CD4-positive, alpha-beta T cell (primary cell): ENCODE measurements at regions not wholly inside any gene's neighbourhood (a gene's known extent, or its start where the extent isn't known, plus 50 kb on each side); places are given as distances from the start of the nearest gene placed in this dataset.

Experiments used
- ATAC-seq: fragments of 200-7000 bp; cut with Tn5 transposase; one replicate; pipeline ENCODE4 v1.10.0; 2022; ENCODE audit warnings: mild to moderate bottlenecking; ENCODE audit not compliant: poor library complexity
- CTCF ChIA-PET: fragments of 350-600 bp; sonication (Branson Sonifier 250); formaldehyde crosslinking; loops from one replicate; lab custom pipeline; 2021; ENCODE audit warnings: antibody characterized with exemption, inconsistent platforms; lab: Charles Lee
- POLR2A ChIA-PET: fragments of 350-600 bp; sonication (Branson Sonifier 250); formaldehyde crosslinking; loops from one replicate; lab custom pipeline; 2021; ENCODE audit warnings: antibody characterized with exemption, inconsistent platforms; lab: Charles Lee
- DNase-seq, 14 experiments: peaks; one replicate each; pipeline ENCODE4 v3.0.0-alpha.2; 2013 to 2020; ENCODE audit warnings: mixed read lengths in 2 of 14
- H3K27ac ChIP-seq, 2 donors: one replicate each; pipeline versions ENCODE4 v1.5.1 to v1.7.0; 2013; ENCODE audit warnings: low read length in 2 of 2, low read depth in 1 of 2, mild to moderate bottlenecking in 1 of 2
- H3K27me3 ChIP-seq, 2 experiments: 1 replicate in 1 of 2; 2 replicates in 1 of 2; pipeline versions ENCODE4 v1.6.1 to v1.7.0; 2013; ENCODE audit warnings: low read length in 2 of 2, control low read depth in 1 of 2, mild to moderate bottlenecking in 1 of 2, moderate library complexity in 1 of 2; ENCODE audit not compliant: insufficient read depth in 2 of 2, control insufficient read depth in 1 of 2
- H3K36me3 ChIP-seq: one replicate; pipeline ENCODE4 v1.6.1; 2013; ENCODE audit warnings: low read length, control low read depth; ENCODE audit not compliant: insufficient read depth
- H3K4me1 ChIP-seq: one replicate; pipeline ENCODE4 v1.6.1; 2013; ENCODE audit warnings: low read length, control low read depth; ENCODE audit not compliant: insufficient read depth
- H3K4me3 ChIP-seq: one replicate; pipeline ENCODE4 v1.5.1; 2013; ENCODE audit warnings: mild to moderate bottlenecking, low read length, moderate library complexity
- H3K9me3 ChIP-seq, 2 experiments: 1 replicate in 1 of 2; 2 replicates in 1 of 2; pipeline versions ENCODE4 v1.6.1 to v1.7.0; 2013; ENCODE audit warnings: low read length in 2 of 2, mild to moderate bottlenecking in 2 of 2, control low read depth in 1 of 2, moderate library complexity in 1 of 2; ENCODE audit not compliant: control insufficient read depth in 1 of 2, insufficient read depth in 1 of 2
- H3K27ac Mint-ChIP-seq: one replicate; pipeline ENCODE4 v1.8.0; 2020; ENCODE audit warnings: mixed read lengths
- H3K27me3 Mint-ChIP-seq: one replicate; pipeline ENCODE4 v1.8.0; 2021; ENCODE audit warnings: mixed read lengths
- H3K36me3 Mint-ChIP-seq: one replicate; pipeline ENCODE4 v1.8.0; 2021; ENCODE audit warnings: low read depth, mixed read lengths
- H3K4me1 Mint-ChIP-seq: one replicate; pipeline ENCODE4 v1.8.0; 2021; ENCODE audit warnings: low read depth, mixed read lengths
- H3K4me3 Mint-ChIP-seq: one replicate; pipeline ENCODE4 v1.8.0; 2020; ENCODE audit warnings: mild to moderate bottlenecking, mixed read lengths
- H3K9me3 Mint-ChIP-seq: one replicate; pipeline ENCODE4 v1.8.0; 2020; ENCODE audit warnings: mixed read lengths
- CTCF ChIP-seq: fragments of 200-600 bp; IDR thresholded peaks from one replicate; pipeline ENCODE4 v1.8.0; 2022; ENCODE audit warnings: antibody characterized with exemption, mild to moderate bottlenecking
- intact Hi-C, 2 experiments: fragments of 100-400 bp; cut with DNase I in 1 of 2; cut with micrococcal nuclease in 1 of 2; formaldehyde crosslinking; loops; one replicate each; pipeline versions ENCODE4 v1.15.1 to v1.9.0; 2023 to 2025; cut with DNase I, micrococcal nuclease

- ChIA-PET POLR2A (no interaction called here), CTCF (no interaction called here)
- peaks cover 6% of the 10 kb centered on the region for H3K9me3 Mint-ChIP-seq
- Histone ChIP-seq H3K27ac (no peak overlapping the region), H3K27me3 (no peaks in the 10 kb centered on the region), H3K36me3 (no peaks in the 10 kb centered on the region), H3K9me3 (peaks cover 0 to 20% of the 10 kb centered on the region in 2 experiments), H3K4me3 (no peak overlapping the region), H3K4me1 (no peaks in the 10 kb centered on the region)
- no peaks in the 10 kb centered on the region for H3K4me1 Mint-ChIP-seq
- no peaks in the 10 kb centered on the region for H3K27me3 Mint-ChIP-seq
- intact Hi-C loops, result no loop called here
- no peak overlapping the region for H3K4me3 Mint-ChIP-seq
- ATAC-seq (no peak), DNase-seq (no peak)
- H3K27ac Mint-ChIP-seq, result no peak overlapping the region
- no peak for TF ChIP-seq CTCF
- H3K36me3 Mint-ChIP-seq, result no peaks in the 10 kb centered on the region
Observed at GRCh38 chr4:111483375-111484169, 661.7 kb upstream of the FAM241A start.

- H3K4me3 ChIP-seq, result no peak overlapping the region
- ChIA-PET POLR2A (no interaction called here), CTCF (no interaction called here)
- Mint-ChIP-seq H3K36me3 (no peaks in the 10 kb centered on the region), H3K9me3 (no peaks in the 10 kb centered on the region), H3K27ac (no peak overlapping the region), H3K4me1 (no peaks in the 10 kb centered on the region), H3K4me3 (no peak overlapping the region), H3K27me3 (no peaks in the 10 kb centered on the region)
- no peak overlapping the region for H3K27ac ChIP-seq
- H3K4me1 ChIP-seq, result no peaks in the 10 kb centered on the region
- no peak for TF ChIP-seq CTCF
- no peaks in the 10 kb centered on the region for H3K27me3 ChIP-seq
- ATAC-seq (no peak), DNase-seq (no peak)
- intact Hi-C loops, result no loop called here
- no peaks in the 10 kb centered on the region for H3K36me3 ChIP-seq
- no peaks in the 10 kb centered on the region for H3K9me3 ChIP-seq
Observed at GRCh38 chr4:111492496-111492895, 652.8 kb upstream of the FAM241A start.

- H3K4me3 ChIP-seq, result no peak overlapping the region
- H3K9me3 Mint-ChIP-seq, result no peaks in the 10 kb centered on the region
- DNase-seq (no peak), ATAC-seq (no peak)
- H3K27me3 Mint-ChIP-seq, result no peaks in the 10 kb centered on the region
- no peak overlapping the region for H3K27ac Mint-ChIP-seq
- no peak for TF ChIP-seq CTCF
- POLR2A ChIA-PET, result no interaction called here
- H3K9me3 ChIP-seq, result no peaks in the 10 kb centered on the region
- H3K4me1 Mint-ChIP-seq, result no peaks in the 10 kb centered on the region
- no peaks in the 10 kb centered on the region for H3K4me1 ChIP-seq
- H3K27ac ChIP-seq, result no peak overlapping the region
- H3K36me3 ChIP-seq, result no peaks in the 10 kb centered on the region
- intact Hi-C loops, result no loop called here
- CTCF ChIA-PET, result no interaction called here
- no peak overlapping the region for H3K4me3 Mint-ChIP-seq
- no peaks in the 10 kb centered on the region for H3K36me3 Mint-ChIP-seq
- no peaks in the 10 kb centered on the region for H3K27me3 ChIP-seq
Observed at GRCh38 chr4:111494471-111494870, 650.8 kb upstream of the FAM241A start.
